GM12878 (cell line): ENCODE measurements at regions not wholly inside any gene's neighbourhood (a gene's known extent, or its start where the extent isn't known, plus 50 kb on each side); places are given as distances from the start of the nearest gene placed in this dataset.

Experiments
- ATAC-seq: fragments of 200-7000 bp; cut with Tn5 transposase; 3 replicates; pipeline ENCODE4 v1.9.1; 2020; ENCODE audit warnings: mild to moderate bottlenecking, moderate library complexity
- BruUV-seq: library from RNA; stranded (reverse); fragments of 400-500 nt; replicated peaks from 2 replicates; lab custom pipeline; 2021; lab: Mats Ljungman, UMichigan
- CTCF ChIA-PET: fragments of 300-600 bp; sonication (Branson Sonifier 250); formaldehyde crosslinking; extraction: SDS; loops from one replicate; lab custom pipeline; 2021; ENCODE audit warnings: inconsistent platforms; lab: Yijun Ruan, JAX
- POLR2A ChIA-PET: fragments of 350-600 bp; formaldehyde crosslinking; extraction: SDS; loops from one replicate; lab custom pipeline; 2021; ENCODE audit warnings: inconsistent platforms; lab: Charles Lee
- RAD21 ChIA-PET: fragments of 300-600 bp; sonication (Branson Sonifier 250); formaldehyde crosslinking; loops from one replicate; lab custom pipeline; 2023; ENCODE audit warnings: antibody characterized with exemption; ENCODE audit not compliant: unreplicated experiment; lab: Charles Lee
- SMC1A ChIA-PET: fragments of 300-600 bp; sonication (Branson Sonifier 250); formaldehyde crosslinking; loops from one replicate; lab custom pipeline; 2023; ENCODE audit not compliant: unreplicated experiment, uncharacterized antibody; lab: Charles Lee
- DNase-seq: peaks from one replicate; pipeline ENCODE4 v3.0.0-alpha.2; 2011; ENCODE audit warnings: low read depth, low spot score
- FAIRE-seq: peaks from 3 replicates; lab custom pipeline; 2011; peaks lifted over from hg19 to GRCh38; lab: Jason Lieb, UNC
- H2AFZ ChIP-seq: 2 replicates; pipeline ENCODE4 v1.6.0; 2011; ENCODE audit warnings: low read depth, low read length, control low read depth; ENCODE audit not compliant: control insufficient read depth
- H3K27ac ChIP-seq: 2 replicates; pipeline ENCODE4 v1.5.1; 2011; ENCODE audit warnings: control low read depth; ENCODE audit not compliant: control insufficient read depth, insufficient read depth
- H3K27me3 ChIP-seq, 2 experiments: replicated peaks in 1 of 2; 2 replicates each; pipeline versions ENCODE4 v1.6.0 to v1.6.1; 2011; ENCODE audit warnings: low read length in 1 of 2; ENCODE audit not compliant: control insufficient read depth in 2 of 2, insufficient read depth in 2 of 2
- H3K36me3 ChIP-seq, 2 experiments: 2 replicates each; pipeline ENCODE4 v1.5.1; 2011; ENCODE audit warnings: low read length in 1 of 2; ENCODE audit not compliant: control insufficient read depth in 2 of 2, insufficient read depth in 2 of 2
- H3K4me1 ChIP-seq: 2 replicates; pipeline ENCODE4 v1.6.1; 2011; ENCODE audit warnings: mild to moderate bottlenecking, low read length, moderate library complexity, mixed read lengths; ENCODE audit not compliant: control insufficient read depth, insufficient read depth
- H3K4me2 ChIP-seq: 2 replicates; pipeline ENCODE4 v1.6.0; 2011; ENCODE audit warnings: control low read depth; ENCODE audit not compliant: control insufficient read depth, insufficient read depth
- H3K4me3 ChIP-seq: fragments of 200-600 bp; sonication (generic); 2 replicates; pipeline ENCODE4 v1.5.1; 2016
- H3K79me2 ChIP-seq: 2 replicates; pipeline ENCODE4 v1.6.0; 2011; ENCODE audit warnings: low read length; ENCODE audit not compliant: control insufficient read depth, insufficient read depth
- H3K9ac ChIP-seq: 2 replicates; pipeline ENCODE4 v1.8.0; 2011; ENCODE audit warnings: low read length, control low read depth, mixed read lengths; ENCODE audit not compliant: control insufficient read depth, insufficient read depth
- H3K9me3 ChIP-seq: replicated peaks from 3 replicates; pipeline ENCODE4 v1.5.1; 2011; ENCODE audit warnings: mild to moderate bottlenecking, low read length; ENCODE audit not compliant: control insufficient read depth, insufficient read depth
- H4K20me1 ChIP-seq: 2 replicates; pipeline ENCODE4 v1.6.0; 2011; ENCODE audit not compliant: control insufficient read depth, insufficient read depth
- ATF3 ChIP-seq: IDR thresholded peaks from 2 replicates; pipeline ENCODE4 v1.6.1; 2011; ENCODE audit warnings: low read depth, mild to moderate bottlenecking, low read length, moderate library complexity, borderline replicate concordance; ENCODE audit errors: extremely low read depth
- BMI1 ChIP-seq: fragments of 450-650 bp; IDR thresholded peaks from 2 replicates; pipeline ENCODE4 v1.6.1; 2016; ENCODE audit warnings: mild to moderate bottlenecking, moderate library complexity, borderline replicate concordance
- CBX3 ChIP-seq: fragments of 200-600 bp; sonication (generic); IDR thresholded peaks from 2 replicates; pipeline ENCODE4 v1.6.1; 2016; ENCODE audit warnings: low read depth, borderline replicate concordance
- CREB1 ChIP-seq: IDR thresholded peaks from 2 replicates; pipeline ENCODE4 v1.6.1; 2012; ENCODE audit warnings: low read depth, mild to moderate bottlenecking, inconsistent platforms
- GABPA ChIP-seq: IDR thresholded peaks from 2 replicates; pipeline ENCODE4 v1.6.1; 2014; ENCODE audit warnings: antibody characterized with exemption, low read depth, mild to moderate bottlenecking, inconsistent platforms
- MTA3 ChIP-seq: IDR thresholded peaks from 2 replicates; pipeline ENCODE4 v1.6.1; 2012; ENCODE audit warnings: low read length, inconsistent platforms, borderline replicate concordance
- NRF1 ChIP-seq: conservative IDR thresholded peaks from 2 replicates; pipeline ENCODE4 v1.6.1; 2011; ENCODE audit warnings: mild to moderate bottlenecking, low read depth, low read length, improper control_type of control experiment
- SKIL ChIP-seq: fragments of 450-650 bp; IDR thresholded peaks from 2 replicates; pipeline ENCODE4 v1.6.1; 2017; ENCODE audit warnings: mild to moderate bottlenecking, low read depth, inconsistent platforms; ENCODE audit not compliant: poor library complexity, severe bottlenecking
- SMAD1 ChIP-seq: fragments of 450-650 bp; IDR thresholded peaks from 2 replicates; pipeline ENCODE4 v1.6.1; 2018; ENCODE audit warnings: mild to moderate bottlenecking, low read depth; ENCODE audit not compliant: partially characterized antibody
- SREBF2 ChIP-seq: IDR thresholded peaks from 2 replicates; pipeline ENCODE4 v1.6.1; 2012; ENCODE audit warnings: mild to moderate bottlenecking, low read length
- TCF7 ChIP-seq: IDR thresholded peaks from 2 replicates; pipeline ENCODE4 v1.6.1; 2014; ENCODE audit warnings: antibody characterized with exemption, borderline replicate concordance
- ZNF217 ChIP-seq: fragments of 450-650 bp; IDR thresholded peaks from 2 replicates; pipeline ENCODE4 v1.6.1; 2017; ENCODE audit warnings: antibody characterized with exemption, mild to moderate bottlenecking
- ZNF384 ChIP-seq: IDR thresholded peaks from 2 replicates; pipeline ENCODE4 v1.6.1; 2012; ENCODE audit warnings: low read depth, mild to moderate bottlenecking, low read length, improper control_type of control experiment, borderline replicate concordance
- WGBS: methylation state at CpG from one replicate; pipeline ENCODE4 v1.1.6; 2016; ENCODE audit warnings: low lambda C conversion rate; ENCODE audit not compliant: insufficient replicate concordance, insufficient coverage; ENCODE audit errors: missing lambda C conversion rate; 5-methylcytosine and 5-hydroxymethylcytosine counted together
- in situ Hi-C: fragments of 300-500 bp; cut with MboI; formaldehyde crosslinking; loops from 9 replicates; pipeline ENCODE4 v1.14.3; 2018; ENCODE audit warnings: mixed read lengths
- intact Hi-C: fragments of 100-400 bp; cut with micrococcal nuclease; formaldehyde crosslinking; loops from one replicate; pipeline ENCODE4 v1.14.2; 2022; ENCODE audit not compliant: unreplicated experiment
- TF ChIP-seq, protein P1 (sequence below): IDR thresholded peaks from 2 replicates; pipeline ENCODE4 v1.6.1; 2012; ENCODE audit warnings: low read length, inconsistent platforms
- TF ChIP-seq, protein P2 (sequence below): IDR thresholded peaks from 2 replicates; pipeline ENCODE4 v1.6.1; 2012; ENCODE audit warnings: low read depth, low read length, improper control_type of control experiment

DNA sequence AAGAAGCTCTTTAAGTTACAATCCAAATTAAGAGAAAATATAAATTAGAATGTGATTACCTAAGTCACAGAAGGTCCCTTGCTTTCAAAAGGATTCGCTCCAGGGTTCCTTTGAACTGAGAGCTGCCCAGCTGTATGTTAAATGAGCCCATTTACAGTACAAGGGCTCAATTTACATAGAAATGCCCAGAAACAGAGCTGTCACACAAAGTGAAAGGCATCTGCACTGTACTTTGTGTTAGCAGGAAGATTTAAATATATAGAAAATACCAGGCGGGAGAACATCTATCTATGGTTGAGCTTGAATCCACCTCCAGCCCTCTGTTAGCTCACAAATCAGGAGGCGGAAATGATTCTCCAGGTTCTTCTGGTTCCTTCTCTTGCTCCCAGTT, 272.9 kb downstream of the PAX3 start:
- no peak overlapping the region for H3K9ac ChIP-seq
- H3K9me3 ChIP-seq: no peaks in the 10 kb centered on the region
- FAIRE-seq: no peak
- H3K36me3 ChIP-seq: no peaks in the 10 kb centered on the region
- in situ Hi-C loops (no loop called here), intact Hi-C loops (no loop called here)
- DNase-seq: no peak
- H3K79me2 ChIP-seq: no peaks in the 10 kb centered on the region
- TF ChIP-seq, protein P1, sequence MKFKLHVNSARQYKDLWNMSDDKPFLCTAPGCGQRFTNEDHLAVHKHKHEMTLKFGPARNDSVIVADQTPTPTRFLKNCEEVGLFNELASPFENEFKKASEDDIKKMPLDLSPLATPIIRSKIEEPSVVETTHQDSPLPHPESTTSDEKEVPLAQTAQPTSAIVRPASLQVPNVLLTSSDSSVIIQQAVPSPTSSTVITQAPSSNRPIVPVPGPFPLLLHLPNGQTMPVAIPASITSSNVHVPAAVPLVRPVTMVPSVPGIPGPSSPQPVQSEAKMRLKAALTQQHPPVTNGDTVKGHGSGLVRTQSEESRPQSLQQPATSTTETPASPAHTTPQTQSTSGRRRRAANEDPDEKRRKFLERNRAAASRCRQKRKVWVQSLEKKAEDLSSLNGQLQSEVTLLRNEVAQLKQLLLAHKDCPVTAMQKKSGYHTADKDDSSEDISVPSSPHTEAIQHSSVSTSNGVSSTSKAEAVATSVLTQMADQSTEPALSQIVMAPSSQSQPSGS: no peak
- TF ChIP-seq BMI1 (no peak), ZNF384 (no peak), SKIL (no peak), MTA3 (no peak), TCF7 (no peak), ZNF217 (no peak), CREB1 (no peak), SMAD1 (no peak), ATF3 (no peak), SREBF2 (no peak), GABPA (no peak), CBX3 (no peak), NRF1 (no peak)
- TF ChIP-seq, protein P2, sequence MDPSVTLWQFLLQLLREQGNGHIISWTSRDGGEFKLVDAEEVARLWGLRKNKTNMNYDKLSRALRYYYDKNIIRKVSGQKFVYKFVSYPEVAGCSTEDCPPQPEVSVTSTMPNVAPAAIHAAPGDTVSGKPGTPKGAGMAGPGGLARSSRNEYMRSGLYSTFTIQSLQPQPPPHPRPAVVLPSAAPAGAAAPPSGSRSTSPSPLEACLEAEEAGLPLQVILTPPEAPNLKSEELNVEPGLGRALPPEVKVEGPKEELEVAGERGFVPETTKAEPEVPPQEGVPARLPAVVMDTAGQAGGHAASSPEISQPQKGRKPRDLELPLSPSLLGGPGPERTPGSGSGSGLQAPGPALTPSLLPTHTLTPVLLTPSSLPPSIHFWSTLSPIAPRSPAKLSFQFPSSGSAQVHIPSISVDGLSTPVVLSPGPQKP: no peak
- SMC1A ChIA-PET: interaction anchor here (0.9 to 3.0 kb wide), 5 partner anchors 9 to 536 kb away, joined by 3 to 7 read pairs (median 6); no protein-coding TSS in a partner anchor
- BruUV-seq: no TSS peak
- H3K4me2 ChIP-seq: no peak overlapping the region
- CTCF ChIA-PET: interaction anchor here (0.5 to 3.4 kb wide), 15 partner anchors 9 to 1591 kb away, joined by 3 to 14 read pairs (median 6); no protein-coding TSS in a partner anchor
- POLR2A ChIA-PET: no interaction called here
- no peaks in the 10 kb centered on the region; a peak in 1 of 4 replicates for H3K27me3 ChIP-seq
- RAD21 ChIA-PET: no interaction called here
- H4K20me1 ChIP-seq: no peaks in the 10 kb centered on the region
- no peak overlapping the region for H3K4me3 ChIP-seq
- no peak overlapping the region for H2AFZ ChIP-seq
- no peak overlapping the region for H3K27ac ChIP-seq
- 5% methylated on average over 3 of the region's 3 CpGs for WGBS
- no peak for ATAC-seq
- H3K4me1 ChIP-seq: no peaks in the 10 kb centered on the region
